Right lobe of liver (tissue), 4 donors: ENCODE measurements at regions not wholly inside any gene's neighbourhood (a gene's known extent, or its start where the extent isn't known, plus 50 kb on each side); places are given as distances from the start of the nearest gene placed in this dataset.

Experiments
- POLR2A ChIP-seq: fragments of 450-650 bp; IDR thresholded peaks from one replicate; pipeline ENCODE4 v1.6.1; 2017; ENCODE audit warnings: antibody characterized with exemption, mild to moderate bottlenecking
- TF ChIP-seq, protein P1 (sequence below), 4 donors: fragments of 200-600 bp in 3 of 4; fragments of 450-650 bp in 1 of 4; IDR thresholded peaks; one replicate each; pipeline versions ENCODE4 v1.5.1 to v1.8.0; 2016 to 2022; ENCODE audit warnings: antibody characterized with exemption in 4 of 4, mild to moderate bottlenecking in 2 of 4
- donor health status: DM: no; HTN: no; CAD: no.
- donor health status: DM: no; HTN: no; CAD: no.
- donor health status: DM: no; HTN: yes; CAD: no.

DNA sequence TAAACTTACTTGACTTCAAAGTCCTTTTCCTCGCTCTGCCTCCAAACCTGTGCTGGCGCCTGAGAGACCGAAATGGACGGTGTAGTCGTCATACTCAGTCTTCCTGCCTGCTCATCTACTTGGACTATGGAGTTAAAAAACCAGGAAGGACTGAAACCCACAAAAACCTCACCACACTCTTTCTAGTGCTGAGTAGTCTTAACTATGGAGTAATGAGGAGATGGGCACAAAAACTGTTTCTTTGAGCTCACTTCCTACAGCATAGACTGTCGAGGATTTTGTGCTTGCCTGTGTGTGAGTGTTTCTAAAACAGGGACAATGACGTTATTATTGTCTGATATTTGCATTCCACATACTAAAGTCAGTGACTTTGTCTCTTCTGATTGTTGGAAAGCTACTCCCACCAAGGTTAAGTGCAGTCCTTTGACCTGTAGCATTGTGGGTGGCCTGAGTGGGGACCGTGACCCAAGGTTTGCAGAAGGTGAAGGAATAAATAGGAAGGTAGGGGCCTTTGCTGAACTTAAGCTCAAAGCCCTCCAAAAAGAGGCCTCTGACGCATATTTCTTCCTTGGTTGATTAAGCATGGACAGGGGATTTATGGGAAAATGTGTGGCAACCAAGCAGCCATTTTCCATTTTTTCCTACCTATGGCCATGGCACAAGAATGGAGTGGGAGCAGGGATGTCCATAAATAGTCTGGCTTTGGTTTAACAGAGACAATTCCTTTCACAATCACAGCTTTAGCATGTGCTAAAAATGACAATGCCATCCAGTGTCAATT lies 109.6 kb downstream of the ZBTB18 start:
- TF ChIP-seq, protein P1, sequence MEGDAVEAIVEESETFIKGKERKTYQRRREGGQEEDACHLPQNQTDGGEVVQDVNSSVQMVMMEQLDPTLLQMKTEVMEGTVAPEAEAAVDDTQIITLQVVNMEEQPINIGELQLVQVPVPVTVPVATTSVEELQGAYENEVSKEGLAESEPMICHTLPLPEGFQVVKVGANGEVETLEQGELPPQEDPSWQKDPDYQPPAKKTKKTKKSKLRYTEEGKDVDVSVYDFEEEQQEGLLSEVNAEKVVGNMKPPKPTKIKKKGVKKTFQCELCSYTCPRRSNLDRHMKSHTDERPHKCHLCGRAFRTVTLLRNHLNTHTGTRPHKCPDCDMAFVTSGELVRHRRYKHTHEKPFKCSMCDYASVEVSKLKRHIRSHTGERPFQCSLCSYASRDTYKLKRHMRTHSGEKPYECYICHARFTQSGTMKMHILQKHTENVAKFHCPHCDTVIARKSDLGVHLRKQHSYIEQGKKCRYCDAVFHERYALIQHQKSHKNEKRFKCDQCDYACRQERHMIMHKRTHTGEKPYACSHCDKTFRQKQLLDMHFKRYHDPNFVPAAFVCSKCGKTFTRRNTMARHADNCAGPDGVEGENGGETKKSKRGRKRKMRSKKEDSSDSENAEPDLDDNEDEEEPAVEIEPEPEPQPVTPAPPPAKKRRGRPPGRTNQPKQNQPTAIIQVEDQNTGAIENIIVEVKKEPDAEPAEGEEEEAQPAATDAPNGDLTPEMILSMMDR (IDR thresholded peaks at IDR 0.05): no peak
- TF ChIP-seq POLR2A: no peak
